NCI-H2171 treated with DMSO at 0.1 percent for 48 hours (cell line): ENCODE measurements at regions not wholly inside any gene's neighbourhood (a gene's known extent, or its start where the extent isn't known, plus 50 kb on each side); places are given as distances from the start of the nearest gene placed in this dataset.
"Not testable (repeated sequence)": the region's sequence is repeated elsewhere in the genome, so short reads cannot be mapped to it uniquely, and the experiment has no call there.

Source experiments
- DNase-seq: peaks from one replicate; lab custom pipeline; 2025; lab: John Stamatoyannopoulos, UW

GRCh38 chr10:55747244-55747643, 613.8 kb downstream of the ZWINT start:
- no peak for DNase-seq

DNA sequence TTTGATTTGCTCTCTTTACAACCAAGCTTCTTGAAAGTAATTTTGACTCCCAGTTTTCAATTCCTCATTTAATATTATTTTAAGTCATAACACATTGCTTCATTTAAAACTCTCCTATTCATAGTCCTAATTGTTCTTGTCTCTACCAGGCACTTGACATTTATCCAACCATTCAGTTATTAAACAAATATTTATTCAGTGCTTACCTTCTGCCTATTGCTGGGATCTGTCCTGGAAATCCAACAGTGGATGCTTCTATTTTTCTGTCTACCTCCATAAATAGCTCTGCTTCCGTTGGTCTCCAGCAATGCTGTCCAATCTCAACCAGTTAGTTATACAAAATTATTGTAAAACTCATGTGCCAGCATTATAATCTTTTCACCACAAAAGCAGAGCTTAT, 615.1 kb downstream of the ZWINT start:
- DNase-seq, result no peak

GRCh38 chr10:55742487-55742886, 618.6 kb downstream of the ZWINT start:
- DNase-seq, result no peak

GRCh38 chr10:55740767-55741166, 620.3 kb downstream of the ZWINT start:
- not testable (repeated sequence) for DNase-seq

GRCh38 chr10:55740110-55740509, 620.9 kb downstream of the ZWINT start:
- DNase-seq, result no peak

DNA sequence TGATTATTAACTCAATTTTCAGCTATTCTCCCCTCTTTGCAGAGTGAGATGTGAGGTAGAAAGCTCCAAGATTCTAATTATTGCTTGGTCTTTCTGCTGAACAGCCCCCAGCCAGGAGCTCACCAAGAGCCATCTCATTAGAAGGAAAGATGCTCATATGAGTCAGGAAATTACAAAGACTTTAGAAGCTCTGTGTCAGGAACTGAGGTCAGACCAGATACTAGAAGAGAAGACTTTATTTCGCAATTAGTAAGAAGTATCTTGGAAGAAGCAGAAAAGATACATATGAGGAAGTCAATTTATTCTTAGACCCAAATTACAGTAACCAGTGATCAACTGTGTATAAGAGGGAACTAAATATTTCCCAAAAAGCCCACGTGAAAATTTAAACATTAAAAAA, 626.9 kb downstream of the ZWINT start:
- no peak for DNase-seq

DNA sequence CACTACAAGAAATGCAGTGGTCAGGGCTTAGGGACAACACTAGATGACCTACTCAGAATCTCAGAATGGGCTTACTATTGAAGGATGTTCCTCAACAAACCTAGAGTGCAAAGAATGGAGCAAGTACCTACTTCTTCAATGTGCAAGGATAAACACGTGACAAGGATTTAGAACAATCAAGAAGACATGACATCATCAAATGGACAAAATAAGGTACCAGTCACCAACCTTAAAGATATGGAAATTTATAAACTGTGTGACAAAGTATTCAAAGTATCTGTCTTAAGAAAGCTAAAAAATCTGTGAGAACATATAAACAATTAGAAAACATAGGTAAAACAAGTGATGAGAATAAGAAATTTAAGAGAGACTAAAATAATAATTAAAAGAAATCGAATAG, 656.1 kb downstream of the ZWINT start:
- no peak for DNase-seq

DNA sequence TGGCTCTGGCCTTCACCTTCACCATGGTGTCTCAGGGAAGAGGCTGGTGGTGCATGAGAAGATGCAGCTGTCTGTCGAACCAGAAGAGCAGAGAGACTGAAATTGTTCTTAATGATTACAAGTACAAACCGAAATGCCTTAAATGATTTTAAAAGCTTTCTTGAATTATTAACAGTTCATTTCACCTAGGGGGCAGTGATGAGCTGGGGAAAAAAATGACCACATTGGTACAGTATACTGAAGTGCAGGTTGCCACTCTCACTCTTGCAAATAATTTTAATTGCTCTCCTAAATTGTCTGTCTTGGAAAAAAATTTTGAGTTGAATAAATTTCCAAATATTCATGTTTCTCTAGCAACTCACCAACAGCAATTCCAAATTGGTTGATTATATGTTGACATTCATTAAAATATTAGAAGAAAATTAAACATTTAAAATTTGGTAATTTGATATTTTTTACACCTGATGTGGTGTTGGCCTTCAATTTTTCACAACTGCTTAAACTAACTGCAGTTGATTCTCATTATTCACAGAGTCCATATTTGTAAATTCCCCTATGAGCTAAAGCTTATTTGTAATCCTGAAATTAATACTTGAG, 692.6 kb downstream of the ZWINT start:
- no peak for DNase-seq

DNA sequence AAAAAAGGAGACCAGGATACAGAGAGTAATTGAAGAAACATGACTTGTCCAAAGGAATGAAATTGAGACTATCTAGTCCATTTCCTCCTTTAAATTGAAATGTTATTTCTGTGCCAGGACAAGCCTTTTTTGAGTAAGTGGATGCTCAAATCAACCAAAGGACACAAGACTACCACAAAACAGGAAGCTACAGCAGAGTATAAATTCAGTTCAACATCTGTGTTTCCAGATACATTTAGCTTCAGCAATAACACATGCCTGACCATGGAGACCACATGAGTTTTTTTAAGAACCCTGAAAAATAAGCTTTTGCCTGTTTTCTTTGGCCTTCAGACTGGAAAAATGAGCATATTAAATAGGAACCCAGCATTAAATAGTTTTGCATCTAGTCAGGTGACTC, 707.5 kb downstream of the ZWINT start:
- no peak for DNase-seq

- no peak for DNase-seq
Observed at GRCh38 chr10:55641601-55642000, 719.5 kb downstream of the ZWINT start.

DNA sequence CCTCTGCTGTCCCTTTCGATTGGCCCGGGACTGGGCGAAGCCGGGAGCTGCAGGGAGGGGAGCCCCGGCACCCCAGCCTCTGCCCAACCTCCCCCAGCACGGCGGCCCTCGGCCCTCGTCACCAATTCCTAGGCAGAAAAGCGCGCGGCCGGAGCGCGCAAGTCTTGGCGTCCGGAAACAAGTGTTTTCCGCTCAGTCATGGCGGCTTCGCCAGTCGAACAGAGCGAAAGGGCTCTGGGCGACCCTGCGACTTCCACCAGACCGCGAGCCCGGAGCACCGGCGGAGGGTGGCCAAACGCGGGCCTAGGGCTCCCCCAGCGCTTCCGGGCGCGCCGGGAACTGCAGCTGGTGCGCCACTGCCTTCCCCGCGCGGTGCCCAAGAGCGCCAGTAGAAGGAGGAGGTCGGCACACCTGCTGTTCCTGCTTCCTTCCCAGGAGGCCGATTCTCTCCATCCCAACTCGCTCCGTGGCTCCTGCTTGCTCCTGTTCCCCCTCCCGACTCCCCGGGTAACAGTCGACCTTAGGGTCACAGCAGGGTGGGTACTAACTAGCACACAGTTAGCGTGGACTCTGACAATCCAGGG, 729.9 kb downstream of the ZWINT start:
- DNase-seq, result peak; percentile 60

- DNase-seq, result no peak
Observed at GRCh38 chr10:55630491-55631056, 730.5 kb downstream of the ZWINT start.

DNA sequence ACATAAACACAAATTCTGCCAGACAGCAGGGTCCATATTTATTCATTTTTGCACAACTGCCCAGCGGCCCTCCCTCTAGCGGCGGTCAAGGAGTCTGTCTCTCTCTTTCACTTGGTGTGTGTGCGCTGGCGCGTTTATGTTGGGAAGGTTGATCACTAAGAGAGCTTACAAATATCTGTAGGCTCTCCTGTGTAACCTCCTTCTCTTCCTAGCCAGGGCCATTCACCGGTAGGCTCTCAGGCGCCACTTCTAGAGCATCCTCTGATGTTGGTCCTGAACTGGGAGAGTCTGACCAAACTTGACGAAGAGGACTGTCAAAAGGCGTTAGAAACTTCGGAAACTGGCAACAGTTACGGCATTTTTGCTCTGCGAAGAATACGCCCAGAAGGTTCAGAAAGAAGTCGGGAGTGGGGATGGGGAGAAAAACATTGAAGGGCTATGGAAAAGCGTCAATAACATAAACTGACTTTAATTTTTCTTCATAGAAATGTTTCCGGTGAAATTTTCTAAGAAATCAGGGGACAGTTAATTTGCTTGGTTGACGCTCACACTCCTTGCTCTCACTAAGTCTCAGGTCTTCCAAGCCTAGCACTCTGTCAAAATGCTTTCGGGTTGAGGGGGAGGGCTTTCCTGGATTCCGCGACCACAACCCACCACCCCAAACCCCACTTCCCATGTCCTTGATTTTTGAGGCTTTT, 731.1 kb downstream of the ZWINT start:
- DNase-seq, result no peak

GRCh38 chr10:55628260-55628701, 732.8 kb downstream of the ZWINT start:
- DNase-seq, result no peak

GRCh38 chr10:55627501-55628051, 733.5 kb downstream of the ZWINT start:
- DNase-seq, result no peak

- not testable (repeated sequence) for DNase-seq
Observed at GRCh38 chr10:55601690-55602478, 759.2 kb downstream of the ZWINT start.

DNA sequence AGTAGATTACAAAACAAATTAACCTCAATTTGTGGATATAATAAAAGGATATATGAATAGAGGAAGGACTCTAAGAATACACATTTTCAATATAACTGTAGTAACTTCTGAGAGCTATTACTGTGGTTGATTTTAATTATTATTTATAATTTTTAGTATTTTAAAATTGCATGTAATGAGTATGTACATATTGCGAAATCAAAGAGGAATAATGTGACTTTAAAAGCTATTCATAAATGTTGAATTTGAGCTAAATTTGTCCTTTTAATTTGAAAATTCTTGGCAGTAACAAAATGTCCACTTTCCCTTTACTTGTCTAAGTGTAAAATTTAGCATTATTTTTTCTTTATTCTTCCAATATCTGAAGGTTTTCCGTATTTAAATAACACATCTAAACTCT, 750.6 kb upstream of the PCDH15 start:
- no peak for DNase-seq

GRCh38 chr10:55550236-55550635, 749.2 kb upstream of the PCDH15 start:
- DNase-seq, result no peak

DNA sequence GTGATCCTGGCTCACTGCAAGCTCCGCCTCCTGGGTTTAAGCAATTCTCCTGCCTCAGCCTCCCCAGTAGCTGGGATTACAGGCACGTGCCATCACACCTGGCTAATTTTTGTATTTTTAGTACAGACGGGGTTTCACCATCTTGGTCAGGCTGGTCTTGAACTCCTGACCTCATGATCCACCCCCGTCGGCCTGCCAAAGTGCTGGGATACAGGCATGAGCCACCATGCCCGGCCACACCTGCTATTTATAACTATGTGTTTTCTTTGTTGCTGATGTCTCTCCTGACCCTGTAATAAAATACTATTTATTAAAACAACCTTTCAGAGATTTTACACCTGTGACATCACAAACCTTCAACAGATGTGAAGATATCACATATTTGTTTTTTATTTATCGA, 736.5 kb upstream of the PCDH15 start:
- DNase-seq, result not testable (repeated sequence)

GRCh38 chr10:55519264-55519663, 718.2 kb upstream of the PCDH15 start:
- no peak for DNase-seq

- DNase-seq, result not testable (repeated sequence)
Observed at GRCh38 chr10:55518416-55518815, 717.4 kb upstream of the PCDH15 start.

DNA sequence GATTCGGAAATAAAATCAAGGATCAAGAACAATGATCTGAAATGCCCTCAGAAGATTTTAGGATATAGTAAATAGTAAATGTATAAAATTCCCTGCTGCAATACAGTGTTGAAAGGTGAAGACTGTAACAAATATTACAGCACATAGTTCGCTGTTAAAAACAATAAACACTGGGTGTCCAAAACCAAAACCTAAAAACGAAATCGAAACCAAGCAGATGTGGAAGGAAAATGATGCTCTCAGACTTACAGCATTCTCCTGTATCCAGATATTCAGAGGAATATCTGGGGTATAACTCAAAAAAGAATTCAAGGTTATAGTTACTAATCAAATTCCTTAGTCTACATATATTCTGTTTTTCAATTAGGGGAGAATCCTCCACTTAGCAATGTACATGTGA, 708.1 kb upstream of the PCDH15 start:
- no peak for DNase-seq
